Kidney (tissue), 13 donors: ENCODE measurements at regions not wholly inside any gene's neighbourhood (a gene's known extent, or its start where the extent isn't known, plus 50 kb on each side); places are given as distances from the start of the nearest gene placed in this dataset.

Experiments used
- DNase-seq, 5 donors: peaks; one replicate each; pipeline ENCODE4 v3.0.0-alpha.2; 2013 to 2020
- FAIRE-seq: peaks from 2 replicates; lab custom pipeline; 2012; peaks lifted over from hg19 to GRCh38; lab: Jason Lieb, UNC
- H3K27ac ChIP-seq, 2 donors: one replicate each; pipeline ENCODE4 v1.7.0; 2013; ENCODE audit warnings: low read depth in 2 of 2, low read length in 2 of 2, inconsistent platforms in 1 of 2
- H3K27me3 ChIP-seq: one replicate; pipeline ENCODE4 v1.7.1; 2013; ENCODE audit warnings: low read length, inconsistent platforms; ENCODE audit not compliant: control insufficient read depth, insufficient read depth
- H3K36me3 ChIP-seq, 3 donors: one replicate each; pipeline versions ENCODE4 v1.7.0 to v1.7.1; 2013; ENCODE audit warnings: low read length in 3 of 3, control low read depth in 1 of 3, inconsistent platforms in 1 of 3; ENCODE audit not compliant: insufficient read depth in 3 of 3, control insufficient read depth in 2 of 3
- H3K4me1 ChIP-seq, 3 donors: one replicate each; pipeline versions ENCODE4 v1.7.0 to v1.7.1; 2013; ENCODE audit warnings: low read length in 3 of 3, inconsistent platforms in 1 of 3, low read depth in 1 of 3; ENCODE audit not compliant: control insufficient read depth in 2 of 3, insufficient read depth in 2 of 3
- H3K4me3 ChIP-seq, 3 donors: one replicate each; pipeline versions ENCODE4 v1.7.0 to v1.8.1; 2013; ENCODE audit warnings: low read length in 3 of 3, control low read depth in 1 of 3, inconsistent platforms in 1 of 3
- H3K9ac ChIP-seq, 3 donors: one replicate each; pipeline versions ENCODE4 v1.7.0 to v1.7.1; 2013; ENCODE audit warnings: low read length in 3 of 3, control low read depth in 1 of 3, inconsistent platforms in 1 of 3
- H3K9me3 ChIP-seq, 3 donors: one replicate each; pipeline versions ENCODE4 v1.7.0 to v1.7.1; 2013; ENCODE audit warnings: low read length in 3 of 3, control low read depth in 1 of 3, inconsistent platforms in 1 of 3; ENCODE audit not compliant: control insufficient read depth in 2 of 3, insufficient read depth in 1 of 3
- intact Hi-C: fragments of 100-400 bp; cut with DNase I; formaldehyde crosslinking; loops from one replicate; pipeline ENCODE4 v1.11.1; 2022
- TF ChIP-seq, protein P1 (sequence below): IDR thresholded peaks from 3 replicates; pipeline ENCODE4 v1.5.1; 2012; ENCODE audit warnings: mild to moderate bottlenecking, moderate library complexity, borderline replicate concordance; ENCODE audit not compliant: insufficient read depth; ENCODE audit errors: extremely low read depth
- donor health status: control.
- donor health status: control.
- donor health status: control.
- donor health status: control.
- donor health status: control.
- donor health status: DM: yes; HTN: yes; CAD: no.
- donor health status: Normal renal cell carcinoma (clear cell type).

DNA sequence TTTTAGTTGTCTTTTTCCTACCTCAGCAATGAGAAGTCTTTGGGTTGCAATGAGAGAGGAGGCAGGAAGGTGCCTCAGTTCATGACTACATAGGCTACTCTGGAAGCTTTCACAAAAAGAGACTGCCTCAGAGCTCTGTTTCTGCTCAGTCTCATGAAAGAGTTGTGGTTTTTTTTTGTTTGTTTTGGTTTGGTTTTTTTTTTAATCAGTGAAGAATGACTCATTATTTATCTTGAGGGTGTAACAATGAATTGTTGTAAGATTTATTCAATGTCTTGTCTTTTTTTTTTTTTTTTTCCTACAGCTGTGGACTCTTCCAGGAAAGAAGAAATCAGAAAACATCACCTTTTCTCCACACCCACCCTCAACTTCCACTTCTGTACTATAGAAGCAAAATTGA, 67.5 kb upstream of the CXCL13 start:
- Histone ChIP-seq H3K4me3 (no peak overlapping the region), H3K27ac (no peak overlapping the region), H3K9me3 (no peaks in the 10 kb centered on the region), H3K9ac (no peak overlapping the region), H3K36me3 (no peaks in the 10 kb centered on the region), H3K27me3 (no peaks in the 10 kb centered on the region), H3K4me1 (peaks cover 0 to 8% (median 0%) of the 10 kb centered on the region in 3 donors)
- DNase-seq = no peak
- intact Hi-C loops = no loop called here
- no peak for FAIRE-seq
- TF ChIP-seq, protein P1, sequence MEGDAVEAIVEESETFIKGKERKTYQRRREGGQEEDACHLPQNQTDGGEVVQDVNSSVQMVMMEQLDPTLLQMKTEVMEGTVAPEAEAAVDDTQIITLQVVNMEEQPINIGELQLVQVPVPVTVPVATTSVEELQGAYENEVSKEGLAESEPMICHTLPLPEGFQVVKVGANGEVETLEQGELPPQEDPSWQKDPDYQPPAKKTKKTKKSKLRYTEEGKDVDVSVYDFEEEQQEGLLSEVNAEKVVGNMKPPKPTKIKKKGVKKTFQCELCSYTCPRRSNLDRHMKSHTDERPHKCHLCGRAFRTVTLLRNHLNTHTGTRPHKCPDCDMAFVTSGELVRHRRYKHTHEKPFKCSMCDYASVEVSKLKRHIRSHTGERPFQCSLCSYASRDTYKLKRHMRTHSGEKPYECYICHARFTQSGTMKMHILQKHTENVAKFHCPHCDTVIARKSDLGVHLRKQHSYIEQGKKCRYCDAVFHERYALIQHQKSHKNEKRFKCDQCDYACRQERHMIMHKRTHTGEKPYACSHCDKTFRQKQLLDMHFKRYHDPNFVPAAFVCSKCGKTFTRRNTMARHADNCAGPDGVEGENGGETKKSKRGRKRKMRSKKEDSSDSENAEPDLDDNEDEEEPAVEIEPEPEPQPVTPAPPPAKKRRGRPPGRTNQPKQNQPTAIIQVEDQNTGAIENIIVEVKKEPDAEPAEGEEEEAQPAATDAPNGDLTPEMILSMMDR = no peak

DNA sequence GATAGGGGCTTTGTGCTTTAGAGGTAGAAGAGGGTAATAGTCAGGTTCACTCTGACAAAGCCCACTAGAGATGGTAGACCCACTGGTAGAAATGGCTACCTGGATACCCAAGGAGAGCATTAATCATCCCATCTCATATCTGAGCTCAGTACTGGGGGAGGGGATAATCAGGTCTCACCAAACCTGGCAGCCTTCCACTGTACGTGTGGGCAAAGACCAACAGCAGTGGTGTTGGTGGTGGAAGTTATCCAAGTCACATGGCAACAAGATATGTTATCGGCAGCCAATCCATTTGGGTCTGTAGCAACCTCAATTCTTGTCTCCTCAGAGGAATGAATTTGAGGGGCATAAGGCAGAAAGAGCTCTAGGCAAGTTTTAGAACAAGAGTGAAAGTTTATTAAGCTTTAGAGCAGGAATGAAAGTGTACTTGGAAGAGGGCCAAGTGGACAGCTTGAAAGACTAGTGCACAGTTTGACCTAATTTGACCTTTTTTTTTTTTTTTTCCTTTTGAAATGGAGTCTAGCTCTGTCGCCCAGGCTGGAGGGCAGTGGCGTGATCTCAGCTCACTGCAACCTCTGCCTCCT, 67.0 kb upstream of the CXCL13 start:
- intact Hi-C loops = no loop called here
- Histone ChIP-seq H3K9me3 (no peaks in the 10 kb centered on the region), H3K4me1 (peaks cover 0 to 8% (median 0%) of the 10 kb centered on the region in 3 donors), H3K9ac (no peak overlapping the region), H3K36me3 (no peaks in the 10 kb centered on the region), H3K27me3 (no peaks in the 10 kb centered on the region), H3K27ac (no peak overlapping the region), H3K4me3 (no peak overlapping the region)
- DNase-seq (peak in 2 of 5 donors; percentile 8 to 18), FAIRE-seq (no peak)
- TF ChIP-seq, protein P1 = no peak
